GDM1 (cell line): ENCODE measurements at regions not wholly inside any gene's neighbourhood (a gene's known extent, or its start where the extent isn't known, plus 50 kb on each side); places are given as distances from the start of the nearest gene placed in this dataset.
A peak's percentile ranks its signal among the peaks of the same experiment; 100 is the strongest.
"Not testable (repeated sequence)": the region's sequence is repeated elsewhere in the genome, so short reads cannot be mapped to it uniquely, and the experiment has no call there.

Source experiments
- DNase-seq: peaks from one replicate; lab custom pipeline; 2025; lab: John Stamatoyannopoulos, UW

- DNase-seq: no peak
Observed at GRCh38 chr2:17194083-17194482, 324.2 kb downstream of the RAD51AP2 start.

- DNase-seq: not testable (repeated sequence)
Observed at GRCh38 chr2:17193433-17193890, 324.8 kb downstream of the RAD51AP2 start.

- no peak for DNase-seq
Observed at GRCh38 chr2:17191223-17191622, 327.0 kb downstream of the RAD51AP2 start.

- no peak for DNase-seq
Observed at GRCh38 chr2:17190527-17190926, 327.7 kb downstream of the RAD51AP2 start.

GRCh38 chr2:17188721-17189120 is 329.5 kb downstream of the RAD51AP2 start:
- no peak for DNase-seq

GRCh38 chr2:17184512-17184911 is 333.7 kb downstream of the RAD51AP2 start:
- DNase-seq: no peak

- no peak for DNase-seq
Observed at GRCh38 chr2:17182399-17182798, 335.8 kb downstream of the RAD51AP2 start.

GRCh38 chr2:17181051-17181752 is 337.0 kb downstream of the RAD51AP2 start:
- DNase-seq: no peak

- DNase-seq: no peak
Observed at GRCh38 chr2:17179145-17179808, 339.0 kb downstream of the RAD51AP2 start.

GRCh38 chr2:17177088-17177487 is 341.2 kb downstream of the RAD51AP2 start:
- no peak for DNase-seq

- DNase-seq: no peak
Observed at GRCh38 chr2:17171446-17172049, 346.7 kb downstream of the RAD51AP2 start.

GRCh38 chr2:17166506-17166905 is 351.7 kb downstream of the RAD51AP2 start:
- DNase-seq: no peak

- DNase-seq: no peak
Observed at GRCh38 chr2:17164550-17164949, 353.7 kb downstream of the RAD51AP2 start.

GRCh38 chr2:17163638-17164037 is 354.6 kb downstream of the RAD51AP2 start:
- no peak for DNase-seq

GRCh38 chr2:17162713-17163112 is 355.5 kb downstream of the RAD51AP2 start:
- DNase-seq: no peak

GRCh38 chr2:17160594-17160993 is 357.6 kb downstream of the RAD51AP2 start:
- no peak for DNase-seq

GRCh38 chr2:17156086-17156485 is 362.2 kb downstream of the RAD51AP2 start:
- DNase-seq: no peak

- no peak for DNase-seq
Observed at GRCh38 chr2:17149945-17150344, 368.3 kb downstream of the RAD51AP2 start.

- peak; percentile 14 for DNase-seq
Observed at GRCh38 chr2:17148407-17149145, 369.7 kb downstream of the RAD51AP2 start.

GRCh38 chr2:17146358-17146757 is 371.9 kb downstream of the RAD51AP2 start:
- no peak for DNase-seq

- DNase-seq: no peak
Observed at GRCh38 chr2:17136877-17137276, 381.4 kb downstream of the RAD51AP2 start.

GRCh38 chr2:17136231-17136630 is 382.0 kb downstream of the RAD51AP2 start:
- no peak for DNase-seq
